ENCODE measurements at regions not wholly inside any gene's neighbourhood (a gene's known extent, or its start where the extent isn't known, plus 50 kb on each side); places are given as distances from the start of the nearest gene placed in this dataset.
"Not testable (repeated sequence)": the region's sequence is repeated elsewhere in the genome, so short reads cannot be mapped to it uniquely, and the experiment has no call there.

DNA sequence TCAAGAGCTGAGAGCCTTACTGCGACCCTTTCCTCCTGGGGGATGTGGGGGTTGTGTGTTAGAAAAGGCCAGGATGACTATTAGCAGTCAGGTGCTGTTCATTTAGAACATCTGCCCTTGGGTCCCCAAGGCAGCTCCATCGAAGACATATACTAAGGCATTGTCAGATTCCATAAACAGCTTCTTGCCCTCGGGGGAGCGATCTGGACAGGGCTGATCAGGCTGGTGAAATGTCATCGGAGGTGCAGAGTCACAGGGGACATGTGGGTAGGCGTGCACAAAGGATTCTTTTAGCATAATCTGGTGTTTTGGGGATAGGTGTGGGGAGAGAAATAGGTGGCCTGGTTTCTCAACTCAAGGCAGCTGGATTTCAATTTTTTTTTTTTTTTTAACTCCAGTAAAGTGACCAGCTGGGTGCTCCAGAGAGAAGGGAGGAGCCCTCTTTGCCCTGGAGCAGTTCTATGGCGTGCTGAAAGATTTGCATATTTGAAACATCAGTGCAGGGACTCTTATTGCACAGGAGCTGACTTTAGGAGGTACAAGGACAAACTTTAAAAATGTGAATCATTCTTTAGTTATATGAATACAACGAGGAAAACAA, 160.1 kb downstream of the SUDS3 start:
- DNase-seq = no peak

DNA sequence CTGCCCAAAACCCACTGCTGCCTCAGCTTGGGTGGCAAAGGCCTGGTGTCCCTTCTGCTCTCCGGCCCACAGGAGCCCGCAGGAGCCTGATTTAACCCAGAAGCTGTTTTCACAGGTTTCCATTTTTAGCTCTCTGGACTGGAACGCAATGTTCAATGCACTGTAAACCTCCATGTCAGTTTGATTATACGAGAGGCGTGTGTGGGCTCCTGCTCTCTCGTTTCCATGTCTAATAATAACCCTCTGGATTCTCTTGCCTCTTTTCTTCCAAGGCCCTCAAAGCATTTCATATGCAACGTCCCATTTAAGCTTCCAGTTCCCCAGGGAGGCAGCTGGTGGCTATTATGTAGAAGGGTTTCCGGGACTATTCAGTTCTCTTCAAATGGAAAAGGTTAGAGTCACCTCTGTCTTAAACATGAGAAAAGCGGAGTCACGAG, 161.1 kb downstream of the SUDS3 start:
- no peak for DNase-seq

DNA sequence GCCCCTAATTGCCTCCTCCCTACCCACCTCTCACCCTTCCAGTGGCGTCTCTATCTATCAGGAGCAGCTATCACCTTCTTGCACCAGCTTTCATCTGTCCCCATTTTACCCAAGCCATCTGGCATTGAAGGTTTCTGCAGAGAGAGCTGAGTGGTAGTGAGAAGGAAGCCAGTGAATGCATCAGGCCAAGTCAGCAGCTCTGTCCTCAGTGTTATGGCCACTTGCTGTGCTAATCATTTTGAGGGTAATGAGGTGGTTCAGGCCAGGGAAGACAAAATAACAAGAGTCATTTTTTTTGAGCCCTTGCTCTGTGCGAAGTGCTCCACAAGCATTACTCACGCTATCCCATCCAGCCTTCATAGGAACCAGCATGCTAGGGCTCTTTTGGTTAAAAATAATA, 164.7 kb downstream of the SUDS3 start:
- no peak for DNase-seq

DNA sequence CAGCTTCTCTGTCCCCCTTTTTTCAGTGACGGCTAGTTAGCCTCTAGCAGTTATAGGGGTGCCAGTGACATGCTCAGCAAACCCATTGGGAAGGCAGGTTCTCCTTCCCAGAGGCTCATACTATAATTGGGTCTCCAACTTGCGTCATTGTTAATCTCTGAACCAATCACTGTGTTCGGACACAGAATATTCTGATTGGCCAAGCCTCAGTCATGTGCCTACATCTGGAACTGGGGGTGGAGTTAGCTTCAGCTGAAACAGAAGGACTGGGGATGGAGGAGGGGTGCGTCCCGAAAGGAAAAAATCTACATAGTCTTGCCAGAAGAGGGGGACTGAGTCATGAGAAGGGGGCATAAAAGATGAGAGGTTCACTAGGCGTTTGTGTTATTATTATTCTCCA, 165.6 kb downstream of the SUDS3 start:
- DNase-seq = no peak

DNA sequence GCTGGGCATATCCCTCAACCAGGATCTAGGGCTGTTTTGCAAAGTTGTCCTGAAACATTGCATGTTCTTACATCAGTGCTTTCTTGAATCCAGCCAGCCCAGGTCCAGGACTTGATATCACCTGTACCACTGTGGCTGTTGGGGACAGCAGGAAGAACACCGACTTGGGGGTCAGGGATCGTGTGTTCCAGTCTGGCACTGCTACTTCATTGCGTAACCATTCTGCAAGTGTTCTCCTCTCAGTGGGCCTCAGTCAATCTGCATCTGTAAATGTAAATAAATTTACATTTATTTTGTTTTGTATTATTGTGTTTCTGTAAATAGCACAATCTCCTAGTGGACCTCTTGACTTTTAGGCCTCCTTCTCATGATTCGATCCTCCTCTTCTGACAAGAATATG, 167.3 kb downstream of the SUDS3 start:
- no peak for DNase-seq

DNA sequence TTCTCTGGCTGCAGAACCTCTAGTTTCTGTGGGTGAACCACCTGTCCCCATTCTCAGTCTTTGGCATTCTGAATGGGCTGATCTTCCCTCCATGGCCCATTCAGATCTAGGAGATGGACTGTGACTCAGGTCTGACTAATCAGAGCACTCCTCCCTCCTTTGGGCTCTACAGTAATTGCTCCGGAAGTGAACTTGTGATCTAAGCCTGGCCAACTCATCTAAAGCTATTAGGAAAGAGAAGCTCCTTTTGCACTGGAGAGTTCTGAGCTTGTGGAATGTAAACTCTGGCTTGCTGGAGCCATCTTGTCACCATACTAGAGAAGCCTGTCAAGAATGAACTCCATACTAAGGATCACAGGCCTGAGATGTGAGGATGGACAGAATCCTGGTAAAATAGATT, 168.2 kb downstream of the SUDS3 start:
- no peak for DNase-seq

DNA sequence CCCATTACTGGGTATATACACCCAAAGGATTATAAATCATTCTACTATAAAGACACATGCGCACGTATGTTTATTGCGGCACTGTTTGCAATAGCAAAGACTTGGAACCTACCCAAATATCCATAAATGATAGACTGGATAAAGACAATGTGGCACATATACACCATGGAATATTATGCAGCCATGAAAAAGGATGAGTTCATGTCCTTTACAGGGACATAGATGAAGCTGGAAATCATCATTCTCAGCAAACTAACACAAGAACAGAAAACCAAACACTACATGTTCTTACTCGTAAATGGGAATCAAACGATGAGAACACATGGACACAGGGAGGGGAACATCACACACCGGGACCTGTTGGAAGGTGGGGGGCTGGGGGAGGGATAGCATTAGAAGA, 171.3 kb downstream of the SUDS3 start:
- DNase-seq = not testable (repeated sequence)

DNA sequence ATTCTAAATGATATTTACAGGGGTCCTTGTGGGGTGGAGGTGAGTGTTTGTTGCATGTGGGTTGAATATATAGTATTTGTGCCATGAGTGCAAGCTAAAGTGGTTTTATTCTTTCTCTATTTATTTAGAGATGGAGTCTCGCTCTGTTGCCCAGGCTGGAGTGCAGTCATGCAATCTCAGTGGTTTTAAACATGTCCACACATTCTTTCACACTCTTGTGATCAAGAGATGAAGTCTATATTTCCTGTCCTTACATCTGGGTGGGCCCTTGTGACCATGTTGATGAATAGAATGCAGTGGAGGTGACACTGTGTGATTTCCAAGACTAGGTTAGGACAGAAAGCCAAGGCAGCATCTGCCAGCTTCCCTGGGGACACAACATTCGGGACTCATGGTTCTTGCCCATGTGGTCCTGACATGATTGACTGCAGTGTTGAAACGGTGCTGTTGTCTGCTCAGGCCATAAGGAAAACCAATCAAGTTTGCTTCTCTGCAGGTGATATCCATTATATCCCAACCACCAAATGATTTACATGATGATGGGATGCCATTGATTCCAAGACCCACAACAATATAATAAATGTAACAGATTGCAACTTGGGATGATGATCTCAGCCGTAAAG, 172.6 kb downstream of the SUDS3 start:
- DNase-seq = no peak

DNA sequence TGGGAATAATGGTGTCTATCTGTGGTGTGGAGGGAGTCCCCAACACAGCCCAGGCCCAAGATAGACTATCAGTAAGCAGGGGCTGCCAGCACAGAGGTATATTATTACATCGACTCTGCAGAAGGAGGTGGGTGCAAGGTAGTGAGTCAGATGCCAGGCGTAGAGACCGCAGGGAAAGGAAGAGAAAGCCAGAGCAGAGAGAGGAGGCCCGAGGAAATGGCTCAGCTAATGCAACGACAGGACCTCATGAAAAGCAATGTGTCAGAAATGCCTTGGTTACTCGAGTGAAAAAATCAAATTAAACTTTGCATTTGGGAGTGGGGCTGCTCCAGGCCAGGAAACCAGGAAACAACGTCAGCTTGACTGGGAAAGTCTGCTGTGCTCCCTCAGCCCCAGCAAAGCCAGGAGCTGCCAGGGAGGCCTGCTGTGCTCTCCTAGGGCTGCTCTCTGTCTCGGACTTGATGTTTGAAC, 173.2 kb downstream of the SUDS3 start:
- no peak for DNase-seq

DNA sequence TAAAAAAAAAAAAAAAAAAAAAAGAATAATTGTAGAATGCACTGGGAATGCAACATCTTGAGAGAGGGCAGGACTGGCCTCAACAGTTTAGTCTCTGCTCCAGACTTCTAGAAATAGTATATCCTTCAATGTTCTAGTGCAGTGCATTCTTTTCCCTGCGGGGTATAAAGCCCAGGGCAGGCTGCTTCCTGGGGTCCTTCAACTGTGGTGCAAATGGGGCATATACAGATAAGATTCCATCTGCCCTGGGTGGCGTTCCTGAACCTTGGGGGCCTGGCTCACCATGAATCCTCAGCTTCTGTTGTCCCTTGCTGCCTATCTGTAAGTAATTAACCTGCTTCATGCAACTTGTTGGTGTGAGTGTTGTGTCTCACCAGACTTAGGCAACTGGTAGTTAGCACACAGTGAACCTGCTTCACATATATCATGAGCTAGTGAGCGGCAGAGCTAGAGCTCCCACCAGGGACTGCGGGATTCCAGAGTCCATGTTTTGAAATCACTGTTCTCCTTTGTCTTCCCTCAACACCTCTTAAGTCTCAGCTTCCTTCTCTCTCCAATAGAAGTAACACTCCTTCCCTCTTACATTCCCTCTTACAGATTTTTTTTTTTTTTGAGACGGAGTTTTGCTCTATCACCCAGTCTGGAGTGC, 177.6 kb downstream of the SUDS3 start:
- DNase-seq = no peak

DNA sequence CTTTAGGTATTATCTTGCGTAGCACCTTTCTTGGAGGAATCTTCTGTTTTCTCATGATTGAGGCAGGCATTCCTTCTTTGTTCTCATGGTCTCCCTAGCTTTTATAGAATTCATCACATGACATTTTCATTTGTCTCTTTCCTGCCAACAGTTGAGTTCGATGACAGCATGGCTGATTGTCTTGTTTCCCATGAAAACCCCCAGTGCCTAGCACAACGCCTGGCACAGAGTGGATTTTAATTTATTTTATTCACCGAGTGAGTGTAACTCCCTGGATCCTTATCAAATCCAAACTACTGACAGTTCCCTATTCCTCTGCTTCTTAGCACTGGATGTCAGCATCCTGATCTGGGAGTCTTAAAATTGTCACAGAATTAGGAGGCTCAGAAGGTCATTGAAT, 182.6 kb downstream of the SUDS3 start:
- DNase-seq = no peak

DNA sequence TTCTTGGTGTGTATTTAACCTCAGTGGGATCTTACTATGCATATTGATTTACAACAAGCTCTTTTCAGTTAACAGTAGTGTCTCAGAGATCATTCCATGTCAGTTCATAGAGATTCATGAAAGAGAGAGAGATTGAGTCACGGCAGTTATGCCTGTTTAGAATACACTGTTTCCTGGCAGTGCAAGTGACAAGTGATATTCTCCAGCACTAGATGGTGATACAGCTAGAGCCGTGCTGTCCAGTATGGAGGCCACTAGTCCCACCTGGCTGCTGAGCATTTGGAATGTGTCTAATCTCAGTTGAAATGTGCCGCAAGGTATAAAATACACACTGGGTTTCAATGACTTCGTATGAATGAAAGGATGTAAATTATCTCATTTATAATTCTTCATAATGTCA, 184.4 kb downstream of the SUDS3 start:
- no peak for DNase-seq

DNA sequence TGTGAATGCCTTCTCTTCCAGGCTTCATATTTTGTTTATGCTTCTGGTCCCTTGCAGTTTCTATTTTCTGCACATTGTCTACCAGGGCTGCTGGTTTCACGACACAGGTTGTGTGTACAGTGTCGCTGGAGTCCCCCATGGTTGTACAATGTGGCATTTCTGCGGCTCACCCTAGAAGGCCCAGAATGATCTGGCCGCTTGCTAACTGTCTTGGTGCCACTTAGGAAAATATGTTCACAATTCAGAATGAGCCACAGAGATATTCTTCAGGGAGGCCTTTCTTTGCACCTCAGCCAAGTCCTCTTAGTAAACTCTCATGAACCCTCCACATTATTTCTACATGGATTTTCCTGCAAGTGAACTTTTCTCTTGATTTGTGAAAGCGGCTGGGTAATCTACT, 195.4 kb downstream of the SUDS3 start:
- no peak for DNase-seq

DNA sequence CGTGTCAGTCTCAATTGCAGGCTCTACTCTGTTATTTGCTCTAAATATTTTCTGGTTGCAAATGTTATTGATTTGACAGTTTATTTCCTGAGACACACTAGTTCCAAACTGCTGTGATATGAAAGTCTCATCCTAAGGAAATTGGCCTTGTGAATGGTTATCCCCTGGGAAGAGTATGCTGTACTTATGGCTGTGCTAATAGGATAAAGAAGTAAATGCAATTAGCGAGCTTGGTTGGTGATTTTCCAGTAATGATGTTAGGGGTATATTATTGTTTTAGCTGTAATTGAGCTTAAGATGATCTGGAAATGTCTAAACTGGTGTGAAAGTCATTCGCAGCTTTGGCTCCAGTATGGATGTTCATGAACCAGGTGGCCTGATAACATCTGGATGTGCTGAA, 197.9 kb downstream of the SUDS3 start:
- no peak for DNase-seq

DNA sequence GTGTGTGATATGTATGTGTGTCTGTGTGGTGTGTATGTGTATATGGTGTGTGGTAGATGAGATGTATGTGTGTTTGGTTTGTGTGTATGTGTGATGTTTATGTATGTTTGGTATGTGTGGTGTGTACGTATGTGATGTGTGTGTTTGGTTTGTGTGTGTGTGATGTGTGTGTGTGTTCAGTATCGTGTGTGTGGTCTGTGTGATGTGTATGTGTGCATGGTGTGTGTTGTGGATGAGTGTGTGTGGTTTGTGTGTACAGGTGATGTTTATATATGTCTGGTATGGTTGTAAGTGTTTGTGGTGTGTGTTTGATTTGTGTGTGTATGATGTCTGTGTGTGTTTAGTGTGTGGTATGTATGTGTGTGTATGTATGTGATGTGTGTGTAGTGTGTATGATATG, 199.4 kb downstream of the SUDS3 start:
- DNase-seq = no peak

DNA sequence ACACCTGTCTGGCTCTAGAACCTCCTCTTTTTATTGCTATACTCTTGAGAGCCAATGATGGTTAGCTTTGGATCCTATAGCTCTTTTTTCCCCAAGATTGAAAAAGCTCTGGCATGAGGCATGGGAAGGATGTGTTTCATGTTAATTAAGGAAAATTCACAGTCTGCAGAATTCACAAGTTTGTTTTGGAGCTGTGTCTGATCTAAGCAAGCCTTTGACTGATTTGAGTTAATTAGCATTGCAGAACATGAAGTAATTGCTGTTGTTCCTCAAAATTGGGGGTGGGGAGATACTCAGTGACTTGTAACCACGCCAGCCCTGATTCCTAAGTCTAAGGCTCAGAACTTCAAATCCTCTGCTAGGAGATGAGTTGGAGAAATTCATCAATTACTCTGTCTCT, 205.0 kb downstream of the SUDS3 start:
- DNase-seq = no peak

DNA sequence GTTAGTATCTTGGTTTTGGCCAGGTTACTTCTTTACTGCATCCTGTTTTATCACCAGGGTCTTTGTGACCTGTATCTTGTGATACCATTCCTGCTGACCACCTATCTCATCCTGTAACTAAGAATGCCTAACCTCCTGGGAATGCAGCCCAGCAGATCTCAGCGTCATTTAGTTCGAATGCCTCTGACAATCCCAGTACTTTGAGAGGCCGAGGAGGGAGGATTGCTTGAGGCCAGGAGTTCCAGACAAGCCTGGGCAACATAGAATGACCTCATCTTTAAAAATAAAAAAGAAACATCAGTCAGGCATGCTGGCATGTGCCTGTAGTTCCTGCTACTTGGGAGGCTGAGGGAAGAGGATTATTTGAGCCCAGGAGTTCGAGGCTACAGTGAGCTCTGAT, 206.5 kb downstream of the SUDS3 start:
- no peak for DNase-seq

DNA sequence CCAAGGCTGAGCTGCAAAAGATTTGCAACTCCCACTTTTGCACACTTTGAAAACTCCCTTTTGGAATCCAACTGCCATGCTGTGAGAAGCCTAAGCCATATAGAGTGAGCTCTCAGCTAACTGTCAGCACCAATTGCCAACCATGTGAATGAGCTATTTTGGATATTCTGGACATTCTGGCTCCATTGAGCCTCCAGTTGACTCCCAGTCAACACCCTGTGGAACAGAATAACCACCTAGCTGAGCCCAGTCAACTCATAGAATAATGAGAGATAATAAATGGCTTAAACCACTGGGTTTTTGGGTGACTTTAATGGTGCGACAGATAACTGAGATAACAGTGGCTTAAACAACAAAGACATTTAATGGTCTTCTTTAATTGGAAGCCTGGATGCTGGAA, 210.1 kb downstream of the SUDS3 start:
- DNase-seq = no peak

DNA sequence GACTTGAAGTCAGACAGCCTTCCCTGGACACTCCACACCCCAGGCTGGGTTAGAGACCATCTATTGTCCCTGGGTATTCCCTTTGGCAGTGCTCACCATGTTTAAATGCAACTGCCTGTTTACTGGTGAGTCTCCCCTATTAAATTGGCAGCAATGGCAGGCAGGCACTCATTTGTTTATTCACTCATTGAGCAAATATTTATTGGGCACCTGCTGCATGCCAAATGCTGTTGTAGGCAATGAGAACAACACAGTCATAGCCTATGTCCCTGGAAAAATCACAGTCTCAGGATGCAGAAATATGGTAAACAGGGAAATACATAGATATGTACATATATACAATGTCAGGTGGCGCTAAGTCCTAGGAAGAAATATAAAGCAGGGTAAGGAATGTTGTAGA, 212.8 kb downstream of the SUDS3 start:
- DNase-seq = no peak

DNA sequence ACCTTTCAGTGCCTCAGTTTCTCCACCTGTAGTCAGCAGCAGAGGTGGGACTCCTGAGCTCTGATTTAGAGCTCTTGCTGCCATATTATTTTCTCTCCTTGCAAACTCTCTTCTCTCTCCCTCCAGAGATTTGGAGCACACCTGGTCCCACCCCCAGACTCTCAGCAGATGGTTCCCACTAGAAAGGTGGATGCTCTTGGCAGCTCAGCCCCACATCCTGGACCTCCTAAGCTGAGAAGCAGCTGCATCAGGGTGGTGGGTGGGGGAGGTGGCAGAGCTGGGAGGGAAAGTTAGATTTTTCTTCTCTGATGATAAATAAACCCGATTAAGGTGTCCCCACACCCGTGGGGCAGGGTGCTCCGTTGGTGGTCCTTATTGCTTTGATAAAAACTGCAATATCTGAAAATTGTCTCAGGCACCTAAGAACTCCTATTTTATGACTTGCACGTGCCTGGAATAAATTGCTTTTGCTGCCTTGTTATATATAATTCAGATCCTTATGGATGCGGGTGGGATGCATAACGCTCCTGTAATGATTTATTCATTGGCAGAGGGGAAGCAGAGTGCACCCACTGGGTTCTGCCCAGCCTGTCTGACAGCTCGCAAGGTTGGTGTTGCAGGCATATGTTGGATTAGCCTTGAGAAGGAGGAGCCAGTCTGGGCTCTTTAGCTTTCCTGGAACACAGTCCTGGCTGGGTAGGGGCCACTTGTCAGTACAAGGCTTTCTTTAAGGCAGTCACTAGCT, 214.2 kb downstream of the SUDS3 start:
- DNase-seq = no peak

DNA sequence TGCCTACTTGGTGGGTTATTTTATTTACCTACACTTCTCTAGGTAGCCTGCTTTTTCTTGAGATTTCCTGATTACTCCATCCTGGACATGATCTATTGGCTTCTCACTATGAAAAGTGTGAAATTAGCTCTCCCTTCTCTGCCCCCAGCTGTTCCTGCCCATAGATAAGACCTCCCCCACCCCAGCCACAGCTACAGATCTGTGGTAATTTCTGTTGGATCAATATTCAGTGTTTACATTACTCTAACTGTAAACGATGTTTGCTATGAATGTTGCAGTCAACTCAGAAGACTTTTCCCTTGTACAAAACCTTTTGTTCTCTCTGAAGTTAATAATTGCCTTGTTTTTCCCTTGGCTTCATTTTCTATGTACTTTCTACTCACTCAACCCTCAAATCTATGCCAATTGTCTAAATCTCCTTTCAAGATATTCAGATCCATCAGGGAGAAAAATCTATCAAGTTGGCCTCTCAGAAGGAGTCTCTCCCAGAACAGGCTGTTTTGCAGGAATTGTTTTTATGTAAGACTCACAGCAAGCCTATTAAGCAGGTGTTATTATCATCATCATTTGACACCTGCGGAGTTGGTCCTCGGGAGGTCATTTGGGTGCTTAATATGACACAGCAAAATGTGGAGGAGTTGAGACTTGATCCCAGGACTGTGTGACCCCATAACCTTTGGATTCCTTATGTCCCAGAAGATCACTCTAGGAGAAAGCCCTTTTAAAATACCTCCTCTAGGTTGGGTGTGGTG, 227.4 kb downstream of the SUDS3 start:
- no peak for DNase-seq

DNA sequence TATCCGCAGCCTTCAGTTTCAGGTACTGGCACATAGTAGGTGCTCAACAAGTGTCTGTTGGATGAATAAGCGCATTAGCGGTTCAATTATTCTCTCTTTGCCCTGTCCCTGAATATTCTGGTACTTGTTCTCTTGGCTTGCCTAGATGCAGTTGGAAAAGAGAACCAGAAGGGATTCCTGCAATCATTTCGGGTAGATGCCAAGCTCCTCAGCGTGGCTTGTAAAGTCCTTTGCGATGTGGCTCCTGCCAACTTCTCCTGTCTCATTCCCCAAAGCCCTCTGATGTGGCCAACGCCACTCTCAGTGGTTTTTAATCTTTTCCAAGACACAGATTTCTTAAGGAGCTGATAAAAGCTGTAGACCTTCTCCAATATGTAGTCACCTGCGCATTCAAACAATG, 230.3 kb downstream of the SUDS3 start:
- DNase-seq = no peak

All from muscle of arm (tissue), 1 donor.